NCI-H748 treated with DMSO at 0.1 percent for 48 hours (cell line): ENCODE measurements at regions not wholly inside any gene's neighbourhood (a gene's known extent, or its start where the extent isn't known, plus 50 kb on each side); places are given as distances from the start of the nearest gene placed in this dataset.
"Not testable (repeated sequence)": the region's sequence is repeated elsewhere in the genome, so short reads cannot be mapped to it uniquely, and the experiment has no call there.

Source experiments
- DNase-seq: peaks from one replicate; lab custom pipeline; 2025; lab: John Stamatoyannopoulos, UW

DNA sequence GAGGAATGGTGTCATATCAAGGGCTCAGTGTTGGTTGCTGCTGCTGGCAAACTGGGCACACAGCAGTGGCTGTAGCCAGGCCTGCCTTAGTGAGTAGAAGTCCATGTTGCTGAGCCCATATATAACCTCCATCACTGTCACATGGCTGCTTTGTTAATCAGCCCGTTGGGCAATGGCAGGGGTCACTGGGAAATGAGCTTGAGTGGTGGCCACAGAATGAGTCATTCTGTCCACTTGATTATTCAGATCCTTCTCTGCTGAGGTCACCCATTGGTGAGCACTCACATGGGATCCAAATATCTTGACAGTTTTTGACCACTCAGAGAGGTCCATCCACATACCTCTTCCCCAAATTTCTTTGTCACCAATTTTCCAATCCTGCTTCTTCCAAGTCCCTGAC lies 898.9 kb upstream of the EYS start:
- DNase-seq, result no peak

DNA sequence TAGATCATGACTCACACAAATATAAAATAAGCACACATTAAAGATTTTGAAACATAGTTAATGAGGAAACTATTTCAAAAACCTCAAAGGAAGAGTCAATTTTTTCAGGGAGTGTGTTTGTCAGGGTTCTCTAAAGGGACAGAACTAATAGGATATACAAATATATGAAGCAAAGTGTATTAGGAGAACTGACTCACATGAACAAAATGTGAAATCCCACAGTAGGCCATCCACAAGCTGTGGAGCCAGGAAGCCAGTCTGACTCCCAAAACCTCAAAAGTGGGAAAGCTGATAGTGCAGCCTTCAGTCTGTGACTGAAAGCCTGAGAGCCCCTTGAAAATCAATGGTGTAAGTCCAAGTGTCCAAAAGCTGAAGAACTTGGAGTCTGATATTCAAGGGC lies 898.0 kb upstream of the EYS start:
- no peak for DNase-seq

DNA sequence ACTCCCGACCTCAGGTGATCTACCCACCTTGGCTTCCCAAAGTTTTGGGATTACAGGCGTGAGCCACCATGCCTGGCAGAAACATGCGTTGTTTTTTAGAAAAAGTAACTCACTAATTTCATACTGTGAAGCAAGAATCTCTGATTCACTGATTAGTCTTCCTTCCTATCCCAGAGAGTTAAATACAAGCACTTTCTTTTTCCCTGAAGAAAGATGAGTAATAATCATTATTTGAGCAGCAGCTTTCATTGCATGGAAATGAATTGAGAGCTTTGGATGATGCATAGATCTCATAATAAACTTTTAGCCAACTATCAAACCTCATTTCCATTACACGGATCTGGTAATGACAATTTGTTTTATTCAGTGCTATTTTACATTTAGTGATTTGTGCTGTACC lies 892.5 kb upstream of the EYS start:
- no peak for DNase-seq

DNA sequence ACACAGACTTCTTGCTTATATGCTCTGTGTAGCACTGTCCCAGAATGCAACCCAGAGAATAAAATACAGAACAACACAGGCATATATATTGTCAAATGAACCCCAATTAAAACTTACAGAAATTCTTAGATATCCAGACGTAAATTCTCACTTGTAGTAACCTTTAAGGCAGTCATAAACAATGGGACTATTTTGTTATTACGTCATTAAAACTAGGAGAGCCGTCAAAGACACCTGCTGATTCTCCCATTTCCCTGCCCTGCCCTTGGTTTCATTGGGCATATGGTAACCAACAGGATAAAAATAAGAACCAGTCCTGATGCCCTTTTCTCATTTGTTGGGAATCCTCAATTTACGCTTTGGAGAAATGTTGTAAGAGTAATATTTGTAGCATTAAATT lies 871.3 kb upstream of the EYS start:
- DNase-seq, result no peak

DNA sequence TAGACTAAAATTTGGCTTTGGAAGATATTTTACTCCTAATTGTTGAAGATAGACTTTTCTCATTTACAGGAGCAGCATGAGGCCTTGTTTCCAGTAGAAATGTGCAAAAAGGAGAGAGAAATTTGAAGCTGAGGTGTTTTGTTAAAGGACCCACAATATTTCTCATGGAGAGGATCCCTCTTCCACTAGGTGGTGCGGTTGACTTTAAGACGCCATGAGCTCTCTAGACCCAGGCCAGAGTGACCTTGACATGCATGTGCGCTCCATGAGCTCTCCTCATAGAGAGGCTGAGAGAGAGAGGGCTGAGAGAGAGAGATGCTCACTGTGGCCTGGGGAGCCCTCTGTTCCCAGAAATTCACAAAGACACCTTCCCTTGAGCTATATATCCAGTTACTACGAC lies 861.2 kb upstream of the EYS start:
- DNase-seq, result no peak

DNA sequence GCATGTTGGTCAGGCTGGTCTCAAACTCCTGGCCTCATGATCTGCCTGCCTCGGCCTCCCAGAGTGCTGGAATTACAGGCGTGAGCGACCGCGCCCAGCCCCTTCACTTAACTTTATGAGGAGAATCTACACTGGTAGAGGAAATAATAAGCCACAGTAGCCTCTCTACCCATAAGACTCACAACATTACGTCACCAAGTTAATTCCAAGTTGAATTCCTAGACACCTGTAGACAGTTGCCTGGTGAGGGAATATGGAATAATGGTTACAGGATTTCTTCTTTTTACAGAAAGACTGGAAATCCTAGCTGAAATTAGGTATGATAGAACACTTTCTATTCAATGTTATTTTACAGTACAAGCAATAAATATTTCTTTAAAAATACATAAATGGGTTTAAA lies 854.5 kb upstream of the EYS start:
- DNase-seq, result no peak

DNA sequence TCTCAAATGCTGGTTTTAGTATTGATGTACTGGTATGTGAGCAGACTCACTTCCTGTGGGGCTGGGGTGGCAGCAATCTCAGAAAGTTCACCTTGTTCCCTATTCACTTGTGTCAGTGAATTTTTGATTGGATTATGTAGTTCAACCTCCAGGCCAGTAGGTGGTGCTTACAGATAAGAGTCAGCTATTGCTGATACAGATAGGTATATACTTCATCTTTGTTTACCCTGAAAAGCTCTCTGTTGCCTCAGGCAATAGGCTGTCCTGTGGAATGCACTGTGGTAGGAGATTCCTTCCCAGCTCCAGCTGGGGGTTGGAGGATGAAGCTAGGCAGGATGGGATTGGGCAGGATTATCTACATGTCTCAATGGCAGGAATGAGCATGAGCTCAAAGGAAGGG lies 851.2 kb upstream of the EYS start:
- no peak for DNase-seq

DNA sequence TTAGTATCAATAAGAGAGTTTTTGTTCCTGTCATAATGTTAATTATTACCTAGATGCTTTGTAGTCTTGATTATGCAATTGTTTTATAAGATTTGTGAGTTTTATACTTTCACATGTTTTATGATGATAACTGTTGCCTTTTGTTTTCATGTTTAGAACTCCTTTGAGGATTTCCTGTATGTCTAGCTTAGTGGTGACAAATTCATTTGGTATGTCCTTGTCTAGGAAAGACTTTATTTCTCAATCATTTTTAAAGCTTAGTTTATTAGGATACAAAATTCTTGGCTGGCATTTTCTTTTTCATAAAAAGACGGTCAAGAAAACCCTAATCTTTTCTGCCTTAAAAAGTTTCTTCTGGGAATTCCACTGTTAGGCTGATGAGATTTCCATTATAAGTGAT lies 849.9 kb upstream of the EYS start:
- DNase-seq, result no peak

DNA sequence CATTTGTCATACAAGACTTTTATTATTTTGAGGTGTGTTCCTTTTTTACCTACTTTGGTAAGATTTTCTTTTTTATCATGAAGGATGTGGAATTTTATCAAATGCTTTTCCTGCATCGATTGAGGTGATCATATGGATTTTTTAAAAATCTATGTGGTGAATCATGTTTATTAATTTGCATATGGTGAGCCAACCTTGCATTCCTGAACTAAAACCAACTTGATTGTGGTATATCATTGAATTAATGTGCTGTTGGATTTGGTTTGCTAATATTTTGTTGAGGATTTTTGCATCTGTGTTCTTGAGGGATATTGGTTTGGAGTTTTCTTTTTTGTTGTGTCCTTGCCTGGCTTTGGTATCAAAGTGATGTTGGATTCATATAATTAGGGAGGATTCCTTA lies 848.1 kb upstream of the EYS start:
- no peak for DNase-seq

DNA sequence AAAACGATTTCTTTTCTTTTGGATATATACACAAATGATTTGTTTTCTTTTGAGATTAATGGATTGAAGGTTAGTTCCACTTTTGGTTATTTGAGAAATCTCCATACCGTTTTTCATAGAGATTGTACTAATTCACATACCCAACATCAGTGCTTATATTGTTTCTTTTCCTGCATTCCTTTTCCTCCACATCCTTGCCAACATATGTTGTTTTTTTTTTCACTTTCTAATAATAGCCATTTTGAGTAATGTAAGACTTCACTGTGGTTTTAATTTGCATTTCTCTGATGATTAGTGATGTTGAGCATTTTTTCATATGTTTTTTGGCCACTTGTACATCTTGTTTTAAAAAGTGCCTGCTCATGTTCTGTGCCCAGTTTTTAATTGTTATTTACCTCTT lies 846.4 kb upstream of the EYS start:
- no peak for DNase-seq

DNA sequence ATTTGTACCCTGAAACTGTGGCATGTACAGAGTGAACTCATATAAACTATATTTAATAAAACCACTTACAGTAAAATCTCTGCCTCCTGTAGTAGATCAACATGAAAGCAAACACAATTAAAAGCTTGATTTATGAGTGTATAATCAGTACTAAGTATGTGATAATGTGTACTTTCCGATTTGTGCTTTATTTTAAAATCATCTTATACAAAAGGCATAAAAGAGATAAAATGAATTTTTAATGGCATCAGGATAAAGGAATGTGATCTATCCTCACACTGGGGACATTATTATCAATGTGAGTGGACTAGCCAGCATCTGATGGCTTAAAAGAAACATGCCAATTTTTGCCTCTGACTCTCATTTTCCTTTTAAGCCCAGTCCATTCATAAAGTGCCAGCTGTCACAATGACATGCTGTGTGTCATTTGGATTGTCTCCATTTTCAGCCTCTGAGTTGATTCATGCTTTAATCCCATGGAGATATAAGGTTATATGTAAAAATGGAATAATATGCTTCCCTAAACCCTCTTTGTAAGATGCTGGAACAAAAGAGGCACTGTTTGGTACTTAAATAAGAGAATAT lies 831.6 kb upstream of the EYS start:
- no peak for DNase-seq

DNA sequence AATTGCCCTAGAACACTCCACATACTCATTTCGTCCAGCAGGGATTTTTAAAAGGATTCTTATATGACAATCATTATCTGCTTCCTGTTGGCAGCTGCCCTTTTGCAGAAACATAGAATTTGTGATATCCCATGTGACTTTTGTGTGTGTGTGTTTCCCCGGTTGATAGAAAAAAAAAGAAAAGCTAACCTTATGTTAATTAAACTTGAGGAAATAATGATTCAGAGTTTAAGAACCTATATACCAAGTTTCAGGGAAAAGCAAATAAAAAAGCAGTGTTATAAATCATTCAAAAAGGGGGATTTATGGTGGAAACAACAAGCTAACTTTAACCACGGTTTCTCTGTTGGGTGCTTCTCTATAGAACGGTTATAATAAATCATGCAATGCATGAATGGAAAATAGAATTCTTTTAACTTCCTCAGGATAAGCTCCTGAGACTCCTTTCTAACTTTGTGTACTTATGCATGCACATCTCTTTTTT lies 826.9 kb upstream of the EYS start:
- DNase-seq, result peak; percentile 29

DNA sequence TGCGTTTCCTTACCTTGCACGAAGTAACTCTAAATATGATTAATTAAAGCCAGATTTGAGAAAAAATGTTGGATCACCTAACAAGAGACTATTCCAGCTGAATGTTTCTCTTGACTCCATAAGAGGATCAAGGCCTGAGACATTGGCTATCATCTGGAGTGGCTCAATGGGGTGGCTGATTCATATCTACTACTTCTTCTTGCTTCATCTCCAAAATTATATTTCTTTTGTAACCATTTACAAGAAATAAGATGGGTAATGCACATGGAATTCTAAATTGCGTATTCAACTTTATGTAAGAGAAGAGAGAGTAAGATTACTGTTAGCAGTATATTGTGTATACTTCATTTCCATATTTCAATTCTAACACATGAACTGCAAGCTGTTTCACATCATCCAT lies 819.0 kb upstream of the EYS start:
- no peak for DNase-seq

DNA sequence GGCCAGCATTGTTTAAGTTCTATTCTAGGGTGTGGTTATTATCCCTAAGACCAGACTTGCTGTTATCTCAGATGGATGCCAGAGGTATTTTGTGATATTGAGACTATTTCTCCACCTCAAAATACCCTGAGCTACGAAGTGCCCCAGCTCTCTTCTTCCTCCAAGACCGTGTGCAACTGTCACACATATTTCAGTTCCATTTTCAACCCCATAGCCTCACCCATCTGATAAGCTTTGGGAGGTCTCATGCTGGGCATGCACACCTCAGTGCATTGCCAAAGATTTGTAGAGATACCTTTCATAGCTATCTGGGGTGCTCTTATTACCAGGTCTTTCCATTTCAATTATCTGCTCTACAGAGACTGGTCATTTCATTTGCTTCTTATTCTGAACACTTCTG lies 815.8 kb upstream of the EYS start:
- no peak for DNase-seq

DNA sequence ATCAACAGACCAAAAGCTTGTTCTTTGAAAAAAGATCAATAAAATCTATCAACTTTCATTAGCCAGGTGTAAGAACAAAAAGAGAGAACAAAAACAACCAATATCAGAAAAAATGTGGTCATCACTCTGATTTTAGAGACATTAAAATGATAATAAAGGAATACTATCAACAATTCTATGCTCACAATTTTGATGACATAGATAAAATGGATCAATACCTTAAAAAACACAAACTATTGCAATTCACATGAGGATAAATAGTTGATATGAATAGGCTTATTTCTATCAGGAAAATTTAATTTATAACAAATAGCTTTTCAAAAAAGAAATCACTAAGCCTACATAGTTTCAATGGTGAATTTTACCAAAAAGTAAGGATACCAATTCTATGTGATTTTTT lies 809.4 kb upstream of the EYS start:
- DNase-seq, result no peak

DNA sequence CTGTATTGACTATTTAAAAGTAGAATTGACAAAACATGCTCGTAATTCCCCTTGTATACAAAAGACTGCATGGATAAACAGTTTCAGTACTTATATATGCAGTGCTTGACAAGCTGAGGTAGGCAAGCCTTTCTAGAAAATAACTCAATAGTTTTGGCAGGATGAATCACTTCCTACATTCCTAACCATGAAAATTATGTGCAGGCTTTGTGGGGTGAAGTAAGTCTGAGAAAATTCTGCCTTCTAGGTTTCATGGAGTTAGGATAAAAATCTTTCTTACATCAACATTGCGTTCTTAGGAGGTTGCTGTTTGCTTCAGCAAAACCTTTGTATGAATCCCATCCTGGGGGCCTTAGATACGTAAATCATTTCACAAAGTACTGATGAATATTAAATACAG lies 801.4 kb upstream of the EYS start:
- DNase-seq, result no peak

DNA sequence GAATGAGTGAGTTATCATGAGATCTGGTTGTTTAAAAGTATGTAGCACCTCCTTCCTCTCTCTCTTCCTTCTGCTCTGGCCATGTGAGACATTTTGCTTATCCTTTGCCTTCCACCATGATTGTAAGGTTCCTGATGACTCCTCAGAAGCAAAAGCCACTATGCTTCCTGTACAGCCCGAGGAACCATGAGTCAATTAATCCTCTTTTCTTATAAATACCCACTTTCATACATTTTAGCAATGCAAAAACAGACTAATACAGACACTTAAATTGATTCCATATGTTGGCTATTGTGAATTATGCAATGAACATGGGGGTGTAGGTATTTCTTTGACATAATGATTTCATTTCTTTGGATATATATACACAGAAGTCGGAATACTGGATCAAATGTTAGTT lies 792.8 kb upstream of the EYS start:
- no peak for DNase-seq

DNA sequence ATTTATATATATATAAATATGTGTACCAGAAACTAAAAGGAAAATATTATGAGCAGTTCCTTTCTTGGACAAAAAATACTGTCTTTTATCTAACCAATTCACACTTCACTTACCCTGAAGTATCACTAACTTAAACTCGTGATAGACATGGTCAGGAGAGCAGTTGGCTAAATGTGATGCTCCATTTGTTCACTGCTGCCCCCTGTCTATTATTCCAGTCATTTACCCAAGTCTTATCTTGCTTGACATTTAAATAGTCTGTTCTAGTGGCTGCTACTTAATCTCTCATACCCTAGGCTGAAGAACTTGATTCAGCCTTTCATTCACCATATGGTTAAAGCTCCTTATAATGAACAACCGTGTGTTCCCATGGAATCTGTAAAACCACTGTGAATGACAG lies 789.6 kb upstream of the EYS start:
- peak; percentile 78 for DNase-seq

DNA sequence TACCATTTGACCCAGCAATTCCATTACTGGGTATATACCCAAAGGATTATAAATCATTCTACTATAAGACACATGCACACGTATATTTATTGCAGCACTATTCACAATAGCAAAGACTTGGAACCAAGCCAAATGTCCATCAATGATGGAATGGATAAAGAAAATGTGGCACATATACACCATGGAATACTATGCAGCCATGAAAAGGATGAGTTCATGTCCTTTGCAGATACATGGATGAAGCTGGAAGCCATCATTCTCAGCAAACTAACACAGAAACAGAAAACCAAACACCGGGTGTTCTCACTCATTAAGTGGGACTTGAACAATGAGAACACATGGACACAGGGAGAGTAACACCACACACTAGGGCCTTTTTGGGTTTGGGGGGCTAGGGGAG lies 787.6 kb upstream of the EYS start:
- not testable (repeated sequence) for DNase-seq

DNA sequence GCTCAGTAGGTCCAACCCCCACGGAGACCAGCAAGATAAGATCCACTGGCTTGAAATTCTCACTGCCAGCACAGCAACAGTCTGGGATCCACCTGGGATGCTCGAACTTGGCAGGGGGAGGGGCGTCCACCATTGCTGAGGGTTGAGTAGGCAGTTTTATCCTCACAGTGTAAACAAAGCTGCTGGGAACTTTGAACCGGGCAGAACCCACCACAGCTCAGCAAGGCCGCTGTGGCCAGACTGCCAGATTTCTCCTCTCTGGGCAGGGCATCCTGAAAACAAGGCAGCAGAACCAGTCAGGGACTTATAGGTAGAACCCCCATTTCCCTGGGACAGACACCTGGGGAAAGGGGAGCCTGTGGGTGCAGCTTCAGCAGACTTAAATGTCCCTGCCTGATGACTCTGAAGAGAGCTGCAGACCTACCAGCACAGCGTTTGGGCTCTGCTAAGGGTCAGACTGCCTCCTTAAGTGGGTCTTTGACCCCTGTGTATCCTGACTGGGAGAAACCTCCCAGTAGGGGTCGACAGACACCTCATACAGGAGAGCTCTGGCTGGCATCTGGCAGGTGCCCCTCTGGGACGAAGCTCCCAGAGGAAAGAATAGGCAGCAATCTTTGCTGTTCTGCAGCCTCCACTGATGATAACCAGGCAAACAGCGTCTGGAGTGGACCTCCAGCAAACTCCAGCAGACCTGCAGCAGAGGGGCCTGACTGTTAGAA lies 782.4 kb upstream of the EYS start:
- no peak for DNase-seq

DNA sequence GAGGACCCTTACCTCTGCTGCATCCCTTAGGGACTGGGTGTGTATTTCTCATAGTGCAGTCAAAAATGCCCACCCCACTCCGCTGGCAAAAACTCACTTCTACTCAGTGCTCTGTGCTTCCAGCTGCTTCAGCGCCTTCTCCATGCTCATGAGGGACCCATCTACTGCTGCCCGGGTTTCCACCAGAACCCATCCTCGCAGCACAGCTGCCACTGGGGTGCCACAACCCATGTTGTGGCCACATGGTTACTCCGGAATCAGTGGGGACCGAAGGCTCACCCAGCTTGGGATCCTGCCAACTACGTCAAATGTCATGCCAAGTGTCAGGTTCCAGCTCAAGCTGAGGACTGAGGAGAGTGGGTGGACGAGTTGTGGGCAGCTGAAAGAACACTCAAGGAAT lies 774.2 kb upstream of the EYS start:
- DNase-seq, result no peak

DNA sequence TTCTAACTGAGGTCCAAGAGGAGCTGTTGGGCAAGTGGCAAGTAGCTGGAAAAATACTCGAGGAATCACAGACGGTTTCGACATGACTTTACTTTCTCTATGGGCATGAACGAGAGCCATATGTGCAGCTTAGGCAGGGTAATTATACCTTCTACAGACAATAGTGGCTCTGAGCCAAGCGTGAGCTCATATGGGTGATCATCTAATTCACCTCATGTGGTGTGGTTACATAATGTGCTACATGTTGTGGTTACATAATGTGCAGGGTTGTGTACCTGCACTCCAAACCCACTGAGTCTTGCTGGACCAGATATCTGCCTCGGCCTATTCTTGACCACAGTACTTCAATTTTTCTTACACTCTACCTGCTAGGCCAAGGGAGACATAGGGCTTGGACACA lies 771.7 kb upstream of the EYS start:
- no peak for DNase-seq

DNA sequence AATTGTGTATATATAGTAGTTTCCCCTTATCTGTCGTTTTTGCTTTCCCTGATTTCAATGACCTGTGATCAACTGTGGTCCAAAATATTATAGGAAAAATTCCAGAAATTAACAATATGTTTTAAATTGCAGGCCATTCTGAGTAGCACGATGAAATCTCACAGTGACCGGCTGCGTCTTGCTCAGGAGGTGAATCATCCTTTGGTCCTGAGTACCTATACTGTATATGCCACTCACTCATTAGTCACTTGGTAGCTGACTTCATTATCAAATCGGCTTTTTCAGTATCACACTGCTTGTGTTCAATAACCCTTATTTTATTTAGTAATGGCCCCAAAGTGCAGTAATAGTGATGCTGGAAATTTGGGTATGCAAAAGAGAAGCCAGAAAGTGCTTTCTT lies 728.3 kb upstream of the EYS start:
- no peak for DNase-seq

DNA sequence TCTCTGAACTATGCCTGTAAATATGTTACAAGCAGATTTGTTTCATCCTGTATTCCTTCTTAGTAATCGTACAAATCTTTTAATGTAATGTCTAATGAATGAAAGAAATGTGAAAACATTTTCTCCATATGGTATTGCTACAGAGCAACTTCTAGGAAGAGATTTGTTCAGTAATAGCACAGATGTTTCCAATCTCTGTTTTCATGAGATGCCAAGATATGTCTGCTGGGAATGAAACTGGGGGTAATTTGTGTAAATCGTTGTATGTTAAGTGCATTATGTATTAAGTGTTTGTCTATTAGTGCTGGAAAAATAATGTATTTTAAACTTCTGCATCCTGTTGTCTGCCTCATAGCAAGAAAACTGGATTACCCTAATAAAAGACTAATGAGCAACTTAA lies 722.2 kb upstream of the EYS start:
- no peak for DNase-seq
